SK-N-SH treated with all-trans-retinoic acid at 6 μM for 48 hours (cell line): ENCODE measurements at regions not wholly inside any gene's neighbourhood (a gene's known extent, or its start where the extent isn't known, plus 50 kb on each side); places are given as distances from the start of the nearest gene placed in this dataset.

Experiments
- ARNTL ChIP-seq: fragments of 450-650 bp; formaldehyde crosslinking; IDR thresholded peaks from 2 replicates; pipeline ENCODE4 v1.5.0; 2020; ENCODE audit warnings: low read depth, mild to moderate bottlenecking, moderate library complexity, borderline replicate concordance
- GLIS3 ChIP-seq: fragments of 250-450 bp; sonication (Bioruptor Pico); IDR thresholded peaks from 2 replicates; pipeline ENCODE4 v1.5.0; 2020; ENCODE audit warnings: mild to moderate bottlenecking, moderate library complexity
- OSR1 ChIP-seq: fragments of 250-450 bp; sonication (Bioruptor Pico); IDR thresholded peaks from 2 replicates; pipeline ENCODE4 v1.8.0; 2022; ENCODE audit warnings: moderate library complexity, mild to moderate bottlenecking, inconsistent platforms
- PATZ1 ChIP-seq: fragments of 250-450 bp; sonication (Bioruptor Pico); IDR thresholded peaks from 2 replicates; pipeline ENCODE4 v1.8.0; 2020; ENCODE audit warnings: mild to moderate bottlenecking, moderate library complexity, borderline replicate concordance
- RARB ChIP-seq: fragments of 250-450 bp; sonication (Bioruptor Pico); IDR thresholded peaks from 2 replicates; pipeline ENCODE4 v1.8.0; 2021; ENCODE audit warnings: mild to moderate bottlenecking, moderate library complexity
- ZFP30 ChIP-seq: fragments of 450-650 bp; formaldehyde crosslinking; IDR thresholded peaks from 2 replicates; pipeline ENCODE4 v1.5.0; 2022; ENCODE audit warnings: mild to moderate bottlenecking, moderate library complexity
- ZNF8 ChIP-seq: fragments of 450-650 bp; formaldehyde crosslinking; IDR thresholded peaks from 2 replicates; pipeline ENCODE4 v1.5.0; 2020; ENCODE audit warnings: mild to moderate bottlenecking, moderate library complexity
- TF ChIP-seq, protein P1 (sequence below): fragments of 250-450 bp; sonication (Bioruptor Pico); IDR thresholded peaks from 2 replicates; pipeline ENCODE4 v1.5.1; 2020; ENCODE audit warnings: low read depth, mild to moderate bottlenecking, moderate library complexity
- TF ChIP-seq, protein P2 (sequence below): fragments of 250-450 bp; sonication (Bioruptor Pico); IDR thresholded peaks from 2 replicates; pipeline ENCODE4 v1.8.0; 2021; ENCODE audit warnings: low read depth, mild to moderate bottlenecking, moderate library complexity, borderline replicate concordance
- TF ChIP-seq, protein P3 (sequence below): fragments of 250-450 bp; sonication (Bioruptor Pico); IDR thresholded peaks from 2 replicates; pipeline ENCODE4 v1.5.1; 2021; ENCODE audit warnings: mild to moderate bottlenecking, moderate library complexity

DNA sequence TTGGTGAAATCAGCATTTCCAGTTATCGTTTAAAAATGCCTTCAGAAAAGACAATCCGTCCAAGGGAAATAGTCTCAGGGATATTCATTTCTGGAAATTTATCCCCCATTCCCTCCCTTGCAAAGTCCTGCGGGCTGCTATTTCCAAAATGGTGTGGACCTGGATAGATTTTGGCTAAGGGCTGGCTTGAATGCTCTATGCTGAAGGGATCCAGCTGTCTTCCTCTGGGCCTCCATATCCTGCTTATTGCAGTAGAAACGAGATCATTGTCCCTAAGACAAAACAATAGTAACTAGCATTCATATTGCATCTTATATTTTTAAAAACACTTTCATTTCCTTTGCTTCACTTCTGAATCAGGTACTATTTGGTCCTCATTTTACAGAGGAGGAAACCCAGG lies 129.9 kb downstream of the ANKRD60 start:
- no peak for TF ChIP-seq GLIS3 (CRISPR knock-in tag)
- no peak for TF ChIP-seq ARNTL (CRISPR knock-in tag)
- no peak for TF ChIP-seq RARB (CRISPR knock-in tag)
- TF ChIP-seq PATZ1 (CRISPR knock-in tag) = no peak
- TF ChIP-seq, protein P1, sequence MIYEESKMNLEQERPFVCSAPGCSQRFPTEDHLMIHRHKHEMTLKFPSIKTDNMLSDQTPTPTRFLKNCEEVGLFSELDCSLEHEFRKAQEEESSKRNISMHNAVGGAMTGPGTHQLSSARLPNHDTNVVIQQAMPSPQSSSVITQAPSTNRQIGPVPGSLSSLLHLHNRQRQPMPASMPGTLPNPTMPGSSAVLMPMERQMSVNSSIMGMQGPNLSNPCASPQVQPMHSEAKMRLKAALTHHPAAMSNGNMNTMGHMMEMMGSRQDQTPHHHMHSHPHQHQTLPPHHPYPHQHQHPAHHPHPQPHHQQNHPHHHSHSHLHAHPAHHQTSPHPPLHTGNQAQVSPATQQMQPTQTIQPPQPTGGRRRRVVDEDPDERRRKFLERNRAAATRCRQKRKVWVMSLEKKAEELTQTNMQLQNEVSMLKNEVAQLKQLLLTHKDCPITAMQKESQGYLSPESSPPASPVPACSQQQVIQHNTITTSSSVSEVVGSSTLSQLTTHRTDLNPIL (CRISPR knock-in tag) = no peak
- TF ChIP-seq, protein P2, sequence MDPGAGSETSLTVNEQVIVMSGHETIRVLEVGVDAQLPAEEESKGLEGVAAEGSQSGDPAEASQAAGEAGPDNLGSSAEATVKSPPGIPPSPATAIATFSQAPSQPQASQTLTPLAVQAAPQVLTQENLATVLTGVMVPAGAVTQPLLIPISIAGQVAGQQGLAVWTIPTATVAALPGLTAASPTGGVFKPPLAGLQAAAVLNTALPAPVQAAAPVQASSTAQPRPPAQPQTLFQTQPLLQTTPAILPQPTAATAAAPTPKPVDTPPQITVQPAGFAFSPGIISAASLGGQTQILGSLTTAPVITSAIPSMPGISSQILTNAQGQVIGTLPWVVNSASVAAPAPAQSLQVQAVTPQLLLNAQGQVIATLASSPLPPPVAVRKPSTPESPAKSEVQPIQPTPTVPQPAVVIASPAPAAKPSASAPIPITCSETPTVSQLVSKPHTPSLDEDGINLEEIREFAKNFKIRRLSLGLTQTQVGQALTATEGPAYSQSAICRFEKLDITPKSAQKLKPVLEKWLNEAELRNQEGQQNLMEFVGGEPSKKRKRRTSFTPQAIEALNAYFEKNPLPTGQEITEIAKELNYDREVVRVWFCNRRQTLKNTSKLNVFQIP (CRISPR knock-in tag) = no peak
- TF ChIP-seq OSR1 (CRISPR knock-in tag) = no peak
- no peak for TF ChIP-seq ZFP30 (CRISPR knock-in tag)
- no peak for TF ChIP-seq ZNF8 (CRISPR knock-in tag)
- TF ChIP-seq, protein P3, sequence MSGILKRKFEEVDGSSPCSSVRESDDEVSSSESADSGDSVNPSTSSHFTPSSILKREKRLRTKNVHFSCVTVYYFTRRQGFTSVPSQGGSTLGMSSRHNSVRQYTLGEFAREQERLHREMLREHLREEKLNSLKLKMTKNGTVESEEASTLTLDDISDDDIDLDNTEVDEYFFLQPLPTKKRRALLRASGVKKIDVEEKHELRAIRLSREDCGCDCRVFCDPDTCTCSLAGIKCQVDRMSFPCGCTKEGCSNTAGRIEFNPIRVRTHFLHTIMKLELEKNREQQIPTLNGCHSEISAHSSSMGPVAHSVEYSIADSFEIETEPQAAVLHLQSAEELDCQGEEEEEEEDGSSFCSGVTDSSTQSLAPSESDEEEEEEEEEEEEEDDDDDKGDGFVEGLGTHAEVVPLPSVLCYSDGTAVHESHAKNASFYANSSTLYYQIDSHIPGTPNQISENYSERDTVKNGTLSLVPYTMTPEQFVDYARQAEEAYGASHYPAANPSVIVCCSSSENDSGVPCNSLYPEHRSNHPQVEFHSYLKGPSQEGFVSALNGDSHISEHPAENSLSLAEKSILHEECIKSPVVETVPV = no peak
